ENCODE measurements at regions not wholly inside any gene's neighbourhood (a gene's known extent, or its start where the extent isn't known, plus 50 kb on each side); places are given as distances from the start of the nearest gene placed in this dataset.
"Not testable (repeated sequence)": the region's sequence is repeated elsewhere in the genome, so short reads cannot be mapped to it uniquely, and the experiment has no call there.

GRCh38 chr2:133986881-133987795, 266.7 kb upstream of the MGAT5 start:
- Histone ChIP-seq H3K4me3 (ENCODE audit: low read length in 2 of 2) (no peak overlapping the region), H3K9me3 (ENCODE audit: control insufficient read depth in 2 of 2, low read length in 2 of 2) (peaks cover 0 to 4% of the 10 kb centered on the region in 2 donors), H3K27me3 (ENCODE audit: control insufficient read depth in 1 of 2, insufficient read depth in 2 of 2, low read length in 2 of 2) (no peaks in the 10 kb centered on the region), H3K36me3 (ENCODE audit: control insufficient read depth in 2 of 2, insufficient read depth in 2 of 2, low read length in 2 of 2) (no peaks in the 10 kb centered on the region), H3K9ac (ENCODE audit: low read length in 2 of 2) (no peak overlapping the region), H3K27ac (ENCODE audit: low read length) (no peak overlapping the region), H3K4me1 (ENCODE audit: control insufficient read depth, insufficient read depth, low read length) (no peaks in the 10 kb centered on the region)

DNA sequence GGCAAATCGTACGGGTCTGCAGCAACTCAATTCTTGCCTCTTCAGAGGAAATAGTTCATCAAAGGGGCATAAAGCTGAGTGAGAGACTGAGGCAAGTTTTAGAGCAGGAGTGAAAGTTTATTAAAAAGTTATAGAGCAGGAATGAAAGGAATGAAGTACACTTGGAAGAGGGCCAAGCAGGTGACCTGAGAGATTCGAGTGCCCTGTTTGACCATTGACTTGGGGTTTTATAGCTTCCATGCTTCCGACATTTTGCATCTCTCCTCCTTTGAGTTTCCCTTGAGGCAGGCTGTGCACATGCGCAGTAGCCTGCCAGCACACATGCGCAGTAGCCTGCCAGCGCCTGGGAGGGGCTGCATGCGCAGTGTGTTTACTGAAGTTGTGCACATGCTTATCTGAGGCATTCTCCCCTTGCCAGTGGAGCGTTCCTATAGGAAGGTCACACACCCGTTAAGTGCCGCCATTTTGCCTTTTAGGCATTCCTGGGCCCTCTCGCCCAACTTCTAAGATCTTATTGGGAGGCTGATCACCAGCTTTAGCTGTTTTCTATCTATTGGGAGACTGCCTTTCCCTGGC, 265.5 kb upstream of the MGAT5 start:
- H3K9me3 ChIP-seq (ENCODE audit: control insufficient read depth in 2 of 2, low read length in 2 of 2), result peaks cover 0 to 4% of the 10 kb centered on the region in 2 donors
- H3K9ac ChIP-seq (ENCODE audit: low read length in 2 of 2), result no peak overlapping the region
- no peaks in the 10 kb centered on the region for H3K4me1 ChIP-seq (ENCODE audit: control insufficient read depth, insufficient read depth, low read length)
- H3K4me3 ChIP-seq (ENCODE audit: low read length in 2 of 2), result no peak overlapping the region
- no peak overlapping the region for H3K27ac ChIP-seq (ENCODE audit: low read length)
- no peaks in the 10 kb centered on the region for H3K27me3 ChIP-seq (ENCODE audit: control insufficient read depth in 1 of 2, insufficient read depth in 2 of 2, low read length in 2 of 2)
- H3K36me3 ChIP-seq (ENCODE audit: control insufficient read depth in 2 of 2, insufficient read depth in 2 of 2, low read length in 2 of 2), result no peaks in the 10 kb centered on the region

- Histone ChIP-seq H3K4me1 (ENCODE audit: control insufficient read depth, insufficient read depth, low read length) (no peaks in the 10 kb centered on the region), H3K27ac (ENCODE audit: low read length) (no peak overlapping the region), H3K27me3 (ENCODE audit: control insufficient read depth in 1 of 2, insufficient read depth in 2 of 2, low read length in 2 of 2) (no peaks in the 10 kb centered on the region), H3K4me3 (ENCODE audit: low read length in 2 of 2) (no peak overlapping the region), H3K9me3 (ENCODE audit: control insufficient read depth in 2 of 2, low read length in 2 of 2) (no peaks in the 10 kb centered on the region), H3K36me3 (ENCODE audit: control insufficient read depth in 2 of 2, insufficient read depth in 2 of 2, low read length in 2 of 2) (no peaks in the 10 kb centered on the region), H3K9ac (ENCODE audit: low read length in 2 of 2) (no peak overlapping the region)
These were observed 262.2 kb upstream of the MGAT5 start for GRCh38 chr2:133991606-133992168.

DNA sequence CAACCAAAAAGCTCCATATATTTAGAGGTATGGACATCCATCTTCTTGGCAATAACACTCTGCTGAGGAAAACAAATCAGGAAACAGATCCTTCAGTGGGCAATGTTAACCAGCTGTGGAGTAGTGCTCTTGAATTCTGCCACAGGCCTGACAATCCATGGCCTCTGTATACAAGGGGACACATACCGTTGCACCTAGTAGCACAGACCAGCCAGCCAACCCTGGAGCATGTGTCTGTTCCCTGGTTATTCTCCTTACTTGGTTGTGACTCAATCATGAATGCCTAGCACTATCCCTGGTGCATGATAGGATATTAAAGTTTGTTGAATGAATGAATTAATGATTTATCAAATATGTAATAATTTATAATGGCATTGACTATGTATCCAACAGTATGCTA, 261.4 kb upstream of the MGAT5 start:
- no peak overlapping the region for H3K4me3 ChIP-seq (ENCODE audit: low read length in 2 of 2)
- no peak overlapping the region for H3K27ac ChIP-seq (ENCODE audit: low read length)
- H3K27me3 ChIP-seq (ENCODE audit: control insufficient read depth in 1 of 2, insufficient read depth in 2 of 2, low read length in 2 of 2), result no peaks in the 10 kb centered on the region
- H3K9me3 ChIP-seq (ENCODE audit: control insufficient read depth in 2 of 2, low read length in 2 of 2), result no peaks in the 10 kb centered on the region
- no peak overlapping the region for H3K9ac ChIP-seq (ENCODE audit: low read length in 2 of 2)
- H3K36me3 ChIP-seq (ENCODE audit: control insufficient read depth in 2 of 2, insufficient read depth in 2 of 2, low read length in 2 of 2), result no peaks in the 10 kb centered on the region
- H3K4me1 ChIP-seq (ENCODE audit: control insufficient read depth, insufficient read depth, low read length), result no peaks in the 10 kb centered on the region

GRCh38 chr2:133993160-133993559, 260.7 kb upstream of the MGAT5 start:
- Histone ChIP-seq H3K9ac (ENCODE audit: low read length in 2 of 2) (no peak overlapping the region), H3K4me1 (ENCODE audit: control insufficient read depth, insufficient read depth, low read length) (no peaks in the 10 kb centered on the region), H3K9me3 (ENCODE audit: control insufficient read depth in 2 of 2, low read length in 2 of 2) (no peaks in the 10 kb centered on the region)

DNA sequence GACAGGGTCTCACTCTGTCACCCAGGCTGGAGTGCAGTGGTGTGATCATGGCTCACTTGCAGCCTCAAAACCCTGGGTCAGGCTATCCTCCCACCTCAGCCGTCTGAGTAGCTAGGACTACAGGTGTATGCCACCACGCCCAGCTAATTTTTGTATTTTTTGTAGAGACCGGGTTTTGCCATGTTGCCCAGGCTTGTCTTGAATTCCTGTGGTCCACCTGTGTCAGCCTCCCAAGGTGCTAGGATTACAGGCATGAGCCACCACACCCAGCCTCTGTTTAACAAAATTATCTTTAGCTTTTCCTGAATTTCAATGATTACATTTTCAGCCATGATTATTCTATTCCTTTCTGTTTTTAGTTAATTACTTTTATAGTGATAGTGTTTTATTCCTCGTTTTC, 255.1 kb upstream of the MGAT5 start:
- H3K4me3 ChIP-seq (ENCODE audit: low read length in 2 of 2); H3K4me1 ChIP-seq (ENCODE audit: control insufficient read depth, insufficient read depth, low read length); H3K9ac ChIP-seq (ENCODE audit: low read length in 2 of 2); H3K36me3 ChIP-seq (ENCODE audit: control insufficient read depth in 2 of 2, insufficient read depth in 2 of 2, low read length in 2 of 2); H3K27ac ChIP-seq (ENCODE audit: low read length); H3K27me3 ChIP-seq (ENCODE audit: control insufficient read depth in 1 of 2, insufficient read depth in 2 of 2, low read length in 2 of 2); H3K9me3 ChIP-seq (ENCODE audit: control insufficient read depth in 2 of 2, low read length in 2 of 2): not testable (repeated sequence)

More at GRCh38 chr2:133993160-133993559, 260.7 kb upstream of the MGAT5 start:
- Histone ChIP-seq H3K36me3 (ENCODE audit: control insufficient read depth in 2 of 2, insufficient read depth in 2 of 2, low read length in 2 of 2) (no peaks in the 10 kb centered on the region), H3K4me3 (ENCODE audit: low read length in 2 of 2) (no peak overlapping the region), H3K27ac (ENCODE audit: low read length) (no peak overlapping the region), H3K27me3 (ENCODE audit: control insufficient read depth in 1 of 2, insufficient read depth in 2 of 2, low read length in 2 of 2) (no peaks in the 10 kb centered on the region)

GRCh38 chr2:134002391-134002790, 251.5 kb upstream of the MGAT5 start:
- Histone ChIP-seq H3K9me3 (ENCODE audit: control insufficient read depth in 2 of 2, low read length in 2 of 2) (no peaks in the 10 kb centered on the region), H3K9ac (ENCODE audit: low read length in 2 of 2) (no peak overlapping the region), H3K4me1 (ENCODE audit: control insufficient read depth, insufficient read depth, low read length) (no peaks in the 10 kb centered on the region), H3K27ac (ENCODE audit: low read length) (no peak overlapping the region), H3K36me3 (ENCODE audit: control insufficient read depth in 2 of 2, insufficient read depth in 2 of 2, low read length in 2 of 2) (no peaks in the 10 kb centered on the region), H3K4me3 (ENCODE audit: low read length in 2 of 2) (no peak overlapping the region), H3K27me3 (ENCODE audit: control insufficient read depth in 1 of 2, insufficient read depth in 2 of 2, low read length in 2 of 2) (no peaks in the 10 kb centered on the region)

DNA sequence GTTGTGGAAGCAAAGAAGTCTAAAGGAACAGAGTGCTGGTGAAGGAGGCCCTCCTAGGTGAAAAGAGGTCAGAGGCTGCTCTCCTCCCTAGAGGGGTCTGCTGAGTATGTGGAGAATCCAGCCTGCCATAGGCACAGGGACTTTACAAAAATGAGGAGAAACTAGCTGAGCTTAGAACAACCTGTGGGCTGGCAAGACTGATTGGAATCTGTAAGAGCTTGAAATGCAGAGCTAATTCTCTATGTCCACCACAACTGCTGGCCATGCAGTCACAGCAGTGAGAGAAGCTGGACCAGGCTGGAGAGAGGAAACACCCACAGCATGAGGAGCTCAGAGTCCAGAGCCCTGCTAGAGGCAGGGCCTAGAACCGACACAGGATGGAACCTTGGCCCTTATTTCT, 251.0 kb upstream of the MGAT5 start:
- Histone ChIP-seq H3K9ac (ENCODE audit: low read length in 2 of 2) (no peak overlapping the region), H3K9me3 (ENCODE audit: control insufficient read depth in 2 of 2, low read length in 2 of 2) (no peaks in the 10 kb centered on the region)

DNA sequence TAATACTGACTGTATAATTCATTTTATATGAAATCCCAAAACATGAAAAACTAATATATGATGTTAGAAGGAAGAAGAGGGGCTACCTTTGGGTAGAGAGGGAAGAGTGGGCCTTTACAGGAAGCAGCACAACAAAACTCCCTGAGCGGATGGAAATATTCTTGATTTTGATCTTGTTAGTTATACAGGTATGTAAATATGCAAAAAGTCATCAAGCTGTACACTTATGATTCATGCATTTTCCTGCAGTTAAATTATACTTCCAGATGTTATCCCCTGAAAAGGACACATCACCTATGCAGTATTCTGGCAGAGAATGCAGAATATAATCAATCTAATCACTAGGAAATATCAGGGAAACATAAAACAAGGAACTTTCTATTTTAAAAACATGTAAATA, 249.4 kb upstream of the MGAT5 start:
- no peaks in the 10 kb centered on the region for H3K4me1 ChIP-seq (ENCODE audit: control insufficient read depth, insufficient read depth, low read length)
- no peaks in the 10 kb centered on the region for H3K36me3 ChIP-seq (ENCODE audit: control insufficient read depth in 2 of 2, insufficient read depth in 2 of 2, low read length in 2 of 2)
- H3K27me3 ChIP-seq (ENCODE audit: control insufficient read depth in 1 of 2, insufficient read depth in 2 of 2, low read length in 2 of 2), result no peaks in the 10 kb centered on the region
- no peak overlapping the region for H3K4me3 ChIP-seq (ENCODE audit: low read length in 2 of 2)
- no peak overlapping the region for H3K27ac ChIP-seq (ENCODE audit: low read length)
- H3K9ac ChIP-seq (ENCODE audit: low read length in 2 of 2), result no peak overlapping the region
- no peaks in the 10 kb centered on the region for H3K9me3 ChIP-seq (ENCODE audit: control insufficient read depth in 2 of 2, low read length in 2 of 2)

More for the DNA sequence above, 251.0 kb upstream of the MGAT5 start:
- Histone ChIP-seq H3K4me3 (ENCODE audit: low read length in 2 of 2) (no peak overlapping the region), H3K36me3 (ENCODE audit: control insufficient read depth in 2 of 2, insufficient read depth in 2 of 2, low read length in 2 of 2) (no peaks in the 10 kb centered on the region), H3K27me3 (ENCODE audit: control insufficient read depth in 1 of 2, insufficient read depth in 2 of 2, low read length in 2 of 2) (no peaks in the 10 kb centered on the region), H3K4me1 (ENCODE audit: control insufficient read depth, insufficient read depth, low read length) (no peaks in the 10 kb centered on the region), H3K27ac (ENCODE audit: low read length) (no peak overlapping the region)

GRCh38 chr2:134008837-134009236, 245.0 kb upstream of the MGAT5 start:
- H3K4me1 ChIP-seq (ENCODE audit: control insufficient read depth, insufficient read depth, low read length), result no peaks in the 10 kb centered on the region
- no peaks in the 10 kb centered on the region for H3K36me3 ChIP-seq (ENCODE audit: control insufficient read depth in 2 of 2, insufficient read depth in 2 of 2, low read length in 2 of 2)
- H3K27me3 ChIP-seq (ENCODE audit: control insufficient read depth in 1 of 2, insufficient read depth in 2 of 2, low read length in 2 of 2), result no peaks in the 10 kb centered on the region
- no peak overlapping the region for H3K9ac ChIP-seq (ENCODE audit: low read length in 2 of 2)
- H3K27ac ChIP-seq (ENCODE audit: low read length), result no peak overlapping the region
- no peak overlapping the region for H3K4me3 ChIP-seq (ENCODE audit: low read length in 2 of 2)
- H3K9me3 ChIP-seq (ENCODE audit: control insufficient read depth in 2 of 2, low read length in 2 of 2), result no peaks in the 10 kb centered on the region

DNA sequence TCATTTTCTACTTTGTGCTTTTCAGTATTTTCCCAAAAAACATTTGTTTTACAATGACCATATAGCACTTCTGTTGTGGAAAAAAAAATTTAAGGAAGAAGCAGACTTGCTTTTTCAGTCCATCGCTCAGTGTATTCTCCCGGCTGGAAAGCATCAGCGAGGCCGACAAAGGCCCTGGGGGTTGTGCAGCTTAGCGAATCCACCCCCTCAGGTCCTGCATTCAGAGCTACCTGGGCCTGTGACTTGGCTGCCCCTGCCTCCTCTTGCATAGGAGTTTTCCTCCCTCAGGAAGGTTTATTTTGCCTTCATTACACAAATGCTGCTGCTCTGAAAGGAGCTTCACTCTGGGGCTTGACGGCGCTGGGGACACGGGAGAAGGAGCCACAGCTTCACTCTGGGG, 244.4 kb upstream of the MGAT5 start:
- H3K9me3 ChIP-seq (ENCODE audit: control insufficient read depth in 2 of 2, low read length in 2 of 2), result no peaks in the 10 kb centered on the region
- H3K36me3 ChIP-seq (ENCODE audit: control insufficient read depth in 2 of 2, insufficient read depth in 2 of 2, low read length in 2 of 2), result no peaks in the 10 kb centered on the region
- no peak overlapping the region for H3K9ac ChIP-seq (ENCODE audit: low read length in 2 of 2)
- H3K27ac ChIP-seq (ENCODE audit: low read length), result no peak overlapping the region
- no peak overlapping the region for H3K4me3 ChIP-seq (ENCODE audit: low read length in 2 of 2)
- H3K4me1 ChIP-seq (ENCODE audit: control insufficient read depth, insufficient read depth, low read length), result no peaks in the 10 kb centered on the region
- no peaks in the 10 kb centered on the region for H3K27me3 ChIP-seq (ENCODE audit: control insufficient read depth in 1 of 2, insufficient read depth in 2 of 2, low read length in 2 of 2)
